Stimulated activated memory B cell treated with anti-CD40 and anti-IgM and Interleukin-4, amounts not matched to agents 10 μg/mL and 1 μg/mL and 100 μg/mL, for 72 hours (primary cell): ENCODE measurements at regions not wholly inside any gene's neighbourhood (a gene's known extent, or its start where the extent isn't known, plus 50 kb on each side); places are given as distances from the start of the nearest gene placed in this dataset.

Experiments used
- ATAC-seq: fragments of 150-1000 bp; cut with Tn5 transposase; 2 replicates; pipeline ENCODE4 v1.10.0; 2021
- H3K27ac Mint-ChIP-seq: one replicate; pipeline ENCODE4 v1.8.0; 2022; ENCODE audit warnings: mild to moderate bottlenecking, mixed read lengths
- H3K27me3 Mint-ChIP-seq: one replicate; pipeline ENCODE4 v1.8.0; 2022; ENCODE audit warnings: mixed read lengths
- H3K36me3 Mint-ChIP-seq: one replicate; pipeline ENCODE4 v1.8.0; 2022; ENCODE audit warnings: mixed read lengths
- H3K4me1 Mint-ChIP-seq: one replicate; pipeline ENCODE4 v1.8.0; 2022; ENCODE audit warnings: mixed read lengths
- H3K4me3 Mint-ChIP-seq: one replicate; pipeline ENCODE4 v1.8.0; 2022; ENCODE audit warnings: mild to moderate bottlenecking, moderate library complexity, mixed read lengths
- H3K9me3 Mint-ChIP-seq: one replicate; pipeline ENCODE4 v1.8.0; 2022; ENCODE audit warnings: mixed read lengths

DNA sequence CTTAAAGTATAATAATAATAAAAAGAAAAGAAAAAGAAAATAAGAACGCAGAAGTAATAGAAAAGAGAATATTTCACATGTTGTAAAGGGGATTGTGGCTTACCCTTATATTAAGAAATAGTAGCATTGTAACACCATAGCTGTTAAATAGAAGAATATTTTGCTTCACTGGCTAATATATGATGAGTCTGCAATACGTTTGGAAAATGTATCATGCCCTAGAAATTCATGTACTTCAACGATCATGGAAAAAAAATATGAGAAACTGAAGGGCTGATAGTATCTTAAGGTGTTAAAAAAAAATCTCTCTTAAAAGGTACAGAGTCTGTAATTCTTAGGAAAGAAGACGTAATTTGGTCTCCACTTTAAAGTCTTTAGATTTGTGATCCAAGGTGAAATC lies 1390.5 kb upstream of the ADGRL2 start:
- H3K4me1 Mint-ChIP-seq = no peaks in the 10 kb centered on the region
- no peak overlapping the region for H3K4me3 Mint-ChIP-seq
- H3K36me3 Mint-ChIP-seq = no peaks in the 10 kb centered on the region
- ATAC-seq = no peak
- no peaks in the 10 kb centered on the region for H3K9me3 Mint-ChIP-seq
- H3K27me3 Mint-ChIP-seq = peaks cover 7% of the 10 kb centered on the region
- H3K27ac Mint-ChIP-seq = no peak overlapping the region

DNA sequence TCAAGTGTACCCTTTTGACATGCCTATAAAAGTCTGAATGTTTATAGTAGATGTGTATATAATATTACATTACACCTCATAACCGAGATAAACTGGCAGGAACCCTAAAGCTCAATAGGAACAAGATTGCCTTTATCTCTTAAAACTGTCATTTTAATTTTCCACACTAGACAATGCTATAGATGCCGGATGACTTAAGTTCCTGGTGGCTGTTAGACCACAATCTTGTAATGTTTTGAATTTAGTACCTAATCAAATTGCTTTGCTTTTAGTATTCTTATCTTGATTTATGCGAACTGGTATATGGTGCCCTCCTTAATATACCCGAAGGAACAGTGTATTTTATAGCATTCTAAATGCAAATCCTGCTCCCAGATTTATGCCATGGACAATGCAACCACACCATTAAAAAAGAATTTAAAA lies 1397.0 kb upstream of the ADGRL4 start:
- no peaks in the 10 kb centered on the region for H3K4me1 Mint-ChIP-seq
- no peak overlapping the region for H3K4me3 Mint-ChIP-seq
- no peaks in the 10 kb centered on the region for H3K27me3 Mint-ChIP-seq
- no peaks in the 10 kb centered on the region for H3K36me3 Mint-ChIP-seq
- no peak for ATAC-seq
- H3K27ac Mint-ChIP-seq = no peak overlapping the region
- H3K9me3 Mint-ChIP-seq = peaks cover 4% of the 10 kb centered on the region

DNA sequence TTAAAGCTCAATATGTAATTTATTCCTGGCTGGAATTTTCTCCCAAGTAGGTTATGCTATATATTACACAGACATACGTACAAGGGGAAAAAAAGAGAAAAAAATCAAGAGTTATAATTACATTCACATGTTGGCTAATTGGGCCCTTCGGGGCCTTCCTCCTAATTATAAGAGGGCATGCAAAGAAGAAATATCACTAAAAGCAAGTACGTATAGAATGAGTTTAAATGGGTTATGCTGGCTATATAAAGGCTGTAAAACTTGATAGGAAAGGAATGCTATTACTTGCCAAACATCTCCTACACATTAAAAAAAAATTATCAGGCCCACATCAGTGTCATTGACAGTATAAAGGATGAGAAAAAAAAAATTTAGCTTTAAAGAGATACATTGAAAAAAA lies 1396.1 kb upstream of the ADGRL4 start:
- Mint-ChIP-seq H3K27ac (no peak overlapping the region), H3K4me1 (no peaks in the 10 kb centered on the region), H3K9me3 (peaks cover 6% of the 10 kb centered on the region), H3K27me3 (no peaks in the 10 kb centered on the region), H3K4me3 (no peak overlapping the region), H3K36me3 (no peaks in the 10 kb centered on the region)
- ATAC-seq = no peak

DNA sequence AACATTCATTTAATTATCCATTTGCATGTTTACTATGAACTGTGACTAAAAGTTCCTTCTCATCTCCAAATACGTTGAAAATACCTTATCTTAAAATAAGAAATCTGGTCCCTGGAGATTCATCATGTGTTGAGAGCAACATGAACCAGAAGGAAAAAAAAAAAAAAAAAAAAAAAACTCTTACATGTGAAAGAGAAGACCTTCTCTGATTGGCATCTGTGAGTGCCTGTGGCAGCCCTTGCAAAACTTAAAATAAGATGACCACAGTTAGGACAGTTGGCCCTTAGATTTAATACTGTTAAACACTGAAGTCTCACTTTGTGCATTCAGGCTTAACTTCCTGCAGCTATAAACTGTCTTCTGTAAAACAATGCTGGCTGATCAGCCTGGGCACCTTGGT lies 1395.2 kb upstream of the ADGRL4 start:
- Mint-ChIP-seq H3K27ac (no peak overlapping the region), H3K36me3 (no peaks in the 10 kb centered on the region), H3K27me3 (no peaks in the 10 kb centered on the region), H3K4me3 (no peak overlapping the region), H3K9me3 (peaks cover 7% of the 10 kb centered on the region), H3K4me1 (no peaks in the 10 kb centered on the region)
- no peak for ATAC-seq

DNA sequence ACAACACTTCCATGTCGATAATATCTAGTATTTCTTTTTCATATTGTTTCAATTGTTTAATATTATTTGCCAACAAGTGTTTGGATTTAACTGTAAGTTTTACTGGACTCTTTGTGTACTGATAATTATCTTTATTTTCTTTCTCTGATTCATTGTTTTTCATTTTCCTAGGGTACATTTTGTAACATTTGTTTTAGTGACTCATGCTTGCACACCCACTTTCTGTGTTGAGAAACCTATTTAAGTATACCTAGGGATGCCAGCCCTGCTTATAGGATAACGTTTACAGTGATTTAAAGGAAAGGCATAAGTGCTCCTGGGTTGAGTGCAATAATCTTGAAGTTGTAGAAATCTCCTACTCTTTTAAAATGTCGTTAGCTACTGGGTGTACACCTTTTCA lies 1386.0 kb upstream of the ADGRL4 start:
- H3K27me3 Mint-ChIP-seq = no peaks in the 10 kb centered on the region
- H3K4me1 Mint-ChIP-seq = no peaks in the 10 kb centered on the region
- no peak overlapping the region for H3K4me3 Mint-ChIP-seq
- H3K9me3 Mint-ChIP-seq = peaks cover 8% of the 10 kb centered on the region
- H3K36me3 Mint-ChIP-seq = no peaks in the 10 kb centered on the region
- no peak for ATAC-seq
- no peak overlapping the region for H3K27ac Mint-ChIP-seq

DNA sequence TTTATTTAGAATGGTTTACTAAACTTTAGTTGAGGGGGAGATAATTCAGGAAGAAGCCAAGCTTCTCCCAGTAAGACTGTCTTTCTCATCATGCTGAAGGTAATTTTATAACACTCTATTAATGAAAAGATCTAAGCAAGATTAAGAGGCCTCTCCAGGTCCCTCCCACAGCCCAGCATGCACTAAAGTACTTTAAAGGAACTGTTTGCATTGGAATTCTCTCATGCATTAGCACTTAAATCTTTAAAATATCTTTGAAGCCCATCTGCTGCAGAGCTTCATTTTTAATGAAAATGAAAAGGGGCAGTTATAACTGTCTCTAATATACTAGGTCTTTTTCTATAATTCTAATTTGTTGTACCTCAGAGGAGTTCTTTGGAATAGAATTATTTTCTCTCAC lies 1379.1 kb upstream of the ADGRL4 start:
- Mint-ChIP-seq H3K9me3 (peaks cover 8% of the 10 kb centered on the region), H3K4me1 (no peaks in the 10 kb centered on the region), H3K27ac (no peak overlapping the region), H3K4me3 (no peak overlapping the region), H3K36me3 (no peaks in the 10 kb centered on the region), H3K27me3 (no peaks in the 10 kb centered on the region)
- no peak for ATAC-seq

DNA sequence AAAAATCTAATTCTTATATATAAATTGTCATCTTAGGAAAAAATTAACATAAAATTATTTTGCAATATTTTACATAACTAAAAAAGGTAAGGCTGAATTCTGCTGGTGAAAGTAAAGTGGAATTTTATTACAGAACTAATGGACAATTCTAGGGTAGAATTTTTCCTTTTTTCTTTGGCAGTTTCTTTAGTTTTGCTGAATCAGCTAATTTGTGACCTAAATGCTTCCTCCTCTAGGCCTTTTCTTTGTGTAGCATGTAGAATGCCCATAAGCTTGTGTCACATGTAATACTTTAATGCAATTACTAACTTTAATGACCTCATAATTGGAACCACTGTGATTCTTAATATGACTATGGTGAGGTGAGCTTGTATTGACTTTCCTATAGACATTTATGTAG lies 1378.4 kb upstream of the ADGRL4 start:
- no peaks in the 10 kb centered on the region for H3K4me1 Mint-ChIP-seq
- ATAC-seq = no peak
- peaks cover 5% of the 10 kb centered on the region for H3K9me3 Mint-ChIP-seq
- H3K36me3 Mint-ChIP-seq = no peaks in the 10 kb centered on the region
- H3K4me3 Mint-ChIP-seq = no peak overlapping the region
- H3K27me3 Mint-ChIP-seq = no peaks in the 10 kb centered on the region
- no peak overlapping the region for H3K27ac Mint-ChIP-seq

DNA sequence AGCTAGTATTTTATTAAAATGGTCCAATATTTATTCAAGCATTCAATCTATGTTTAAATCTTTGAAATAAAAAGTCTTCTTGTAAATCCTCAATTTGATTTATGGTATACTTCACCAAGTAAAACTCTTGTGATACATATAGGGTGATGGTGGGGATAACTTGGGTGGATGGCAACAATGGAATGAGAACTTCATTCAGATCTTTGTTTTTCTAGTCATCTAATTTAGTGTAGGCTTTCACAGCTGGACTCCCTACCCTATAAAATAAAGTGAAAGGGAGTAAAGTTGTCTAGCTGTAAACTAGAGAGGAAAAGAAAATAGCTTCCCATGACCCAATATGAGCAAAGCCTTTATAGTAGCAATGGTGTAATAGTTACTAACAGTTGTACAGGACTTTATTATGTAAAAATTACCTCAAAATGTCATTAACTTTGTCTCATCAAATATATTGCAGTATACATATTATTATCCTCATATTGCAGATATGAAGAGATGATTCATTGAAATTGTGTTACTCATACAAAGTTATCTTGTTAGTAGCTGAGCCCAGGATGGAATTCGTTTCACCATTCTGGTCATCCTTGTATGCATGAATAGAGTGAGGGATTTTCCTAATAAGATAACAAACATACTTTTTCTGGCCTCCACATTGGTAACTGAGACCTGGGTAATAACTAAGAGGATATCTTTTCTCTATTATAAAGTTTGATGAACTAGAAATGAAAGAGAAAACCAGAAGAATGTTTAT lies 1377.7 kb upstream of the ADGRL4 start:
- no peaks in the 10 kb centered on the region for H3K4me1 Mint-ChIP-seq
- no peak for ATAC-seq
- H3K9me3 Mint-ChIP-seq = peaks cover under 1% of the 10 kb centered on the region
- no peak overlapping the region for H3K27ac Mint-ChIP-seq
- H3K36me3 Mint-ChIP-seq = no peaks in the 10 kb centered on the region
- no peaks in the 10 kb centered on the region for H3K27me3 Mint-ChIP-seq
- H3K4me3 Mint-ChIP-seq = no peak overlapping the region

DNA sequence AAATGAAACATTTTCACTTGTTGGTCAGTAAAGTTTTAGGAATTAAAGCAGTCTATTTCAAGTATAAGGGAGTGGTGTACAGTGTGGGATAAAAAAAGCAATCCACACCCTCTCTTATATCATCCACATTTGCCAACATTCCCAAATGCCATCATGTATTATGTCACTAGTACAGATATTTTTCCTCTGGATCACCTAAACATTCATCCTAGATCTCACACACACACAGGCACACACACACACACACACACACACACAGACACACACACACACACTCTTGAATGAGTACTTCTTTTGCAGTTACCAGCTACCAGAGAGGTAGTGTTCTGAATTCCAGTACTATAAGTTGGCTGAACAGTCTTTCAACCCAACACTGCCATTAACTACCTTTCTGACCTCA lies 1369.1 kb upstream of the ADGRL4 start:
- Mint-ChIP-seq H3K27ac (no peak overlapping the region), H3K9me3 (no peaks in the 10 kb centered on the region), H3K4me1 (peaks cover 7% of the 10 kb centered on the region), H3K36me3 (no peaks in the 10 kb centered on the region), H3K27me3 (no peaks in the 10 kb centered on the region), H3K4me3 (no peak overlapping the region)
- ATAC-seq = no peak

DNA sequence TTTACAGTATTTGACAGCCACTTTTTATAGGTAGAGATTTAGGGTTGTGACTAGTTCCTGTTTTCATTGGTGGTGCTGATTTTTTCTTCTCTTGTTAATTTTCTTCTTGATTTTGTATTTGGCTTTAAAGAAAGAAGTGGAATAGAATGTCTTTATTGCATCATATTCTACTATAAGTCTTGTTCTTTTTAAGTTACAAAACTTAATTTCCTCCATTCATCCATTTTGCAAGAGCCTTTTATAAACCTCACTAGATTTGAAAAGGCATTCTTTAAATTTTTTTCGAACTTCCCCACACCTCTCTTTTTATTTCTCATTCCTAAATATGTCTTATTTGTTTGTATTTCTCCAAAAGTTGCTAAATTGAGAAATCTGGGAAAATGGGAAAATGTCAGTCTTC lies 1368.6 kb upstream of the ADGRL4 start:
- H3K4me3 Mint-ChIP-seq = no peak overlapping the region
- H3K27me3 Mint-ChIP-seq = no peaks in the 10 kb centered on the region
- H3K9me3 Mint-ChIP-seq = no peaks in the 10 kb centered on the region
- H3K4me1 Mint-ChIP-seq = peaks cover 7% of the 10 kb centered on the region
- H3K36me3 Mint-ChIP-seq = no peaks in the 10 kb centered on the region
- no peak for ATAC-seq
- H3K27ac Mint-ChIP-seq = no peak overlapping the region

DNA sequence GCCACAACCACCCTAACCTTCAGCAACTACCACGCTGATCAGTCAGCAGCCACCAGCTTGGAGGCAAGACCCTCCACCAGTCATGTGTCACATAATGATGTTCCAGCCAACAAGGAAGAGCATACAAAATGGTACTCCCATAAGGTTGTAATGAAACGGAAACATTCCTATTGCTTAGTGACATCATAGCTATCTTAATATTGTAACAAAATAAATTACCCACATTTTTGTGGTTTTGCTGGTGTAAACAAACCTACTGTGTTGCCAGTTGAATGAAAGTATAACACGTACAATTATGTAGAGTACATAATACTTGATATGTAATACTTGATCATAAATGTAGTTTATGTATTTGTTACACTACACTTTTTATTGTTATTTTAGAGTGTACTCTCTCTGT lies 1363.2 kb upstream of the ADGRL4 start:
- Mint-ChIP-seq H3K27ac (no peak overlapping the region), H3K4me3 (no peak overlapping the region), H3K27me3 (no peaks in the 10 kb centered on the region), H3K36me3 (no peaks in the 10 kb centered on the region), H3K9me3 (no peaks in the 10 kb centered on the region), H3K4me1 (peaks cover 2% of the 10 kb centered on the region)
- ATAC-seq = no peak

DNA sequence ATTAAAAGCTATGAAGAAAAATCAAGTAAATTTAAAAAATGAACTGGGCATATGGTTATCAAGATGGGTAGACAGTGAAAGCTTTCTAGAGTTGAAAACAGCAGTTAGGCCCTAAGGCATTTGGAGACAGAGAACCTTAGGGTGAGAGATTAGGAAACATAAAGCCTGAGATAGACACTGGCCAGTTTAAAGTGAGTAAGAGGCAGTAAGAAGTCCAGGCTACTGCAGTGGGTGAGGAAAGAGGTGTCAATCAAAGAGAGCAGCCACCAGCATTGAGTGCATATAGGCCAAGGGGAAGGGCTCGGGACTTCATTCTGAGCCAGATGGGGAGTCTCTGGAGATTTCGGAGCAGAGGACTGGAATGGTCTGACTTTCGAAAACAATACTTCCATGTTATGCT lies 1360.5 kb upstream of the ADGRL4 start:
- no peak for ATAC-seq
- no peaks in the 10 kb centered on the region for H3K36me3 Mint-ChIP-seq
- no peak overlapping the region for H3K27ac Mint-ChIP-seq
- no peaks in the 10 kb centered on the region for H3K27me3 Mint-ChIP-seq
- no peaks in the 10 kb centered on the region for H3K9me3 Mint-ChIP-seq
- H3K4me1 Mint-ChIP-seq = no peaks in the 10 kb centered on the region
- no peak overlapping the region for H3K4me3 Mint-ChIP-seq

DNA sequence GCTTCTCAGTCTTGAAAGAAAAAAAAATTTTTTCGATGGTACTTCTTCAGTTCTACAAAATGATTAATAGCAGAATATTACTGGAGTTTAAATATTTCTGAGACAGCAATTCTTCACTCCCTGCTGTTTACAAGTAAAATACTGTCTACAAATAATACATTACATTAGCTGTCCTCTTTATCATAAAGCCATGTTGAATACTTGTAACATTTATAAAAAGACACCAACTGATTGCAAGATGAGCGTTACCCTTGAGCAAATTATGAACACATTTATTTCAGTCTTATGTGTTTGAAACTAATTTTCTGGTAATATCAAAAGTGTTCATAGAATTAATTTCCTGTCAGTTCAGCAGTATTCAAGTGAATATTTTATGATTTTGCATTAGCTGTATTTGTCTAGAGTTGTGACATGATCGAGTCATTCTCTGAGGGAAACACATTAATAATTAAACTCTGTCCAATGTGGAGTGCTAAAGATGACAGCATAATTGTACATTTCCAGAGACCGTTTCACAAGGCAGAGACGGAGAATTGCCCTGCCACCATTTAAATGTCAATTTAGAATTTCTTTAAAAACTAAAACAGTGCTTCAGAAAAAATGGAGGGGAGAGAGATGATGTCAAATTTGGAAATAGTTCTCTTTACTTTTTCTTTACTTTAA lies 1359.0 kb upstream of the ADGRL4 start:
- Mint-ChIP-seq H3K27ac (no peak overlapping the region), H3K27me3 (no peaks in the 10 kb centered on the region), H3K9me3 (no peaks in the 10 kb centered on the region), H3K4me1 (no peaks in the 10 kb centered on the region), H3K36me3 (no peaks in the 10 kb centered on the region), H3K4me3 (no peak overlapping the region)
- no peak for ATAC-seq

DNA sequence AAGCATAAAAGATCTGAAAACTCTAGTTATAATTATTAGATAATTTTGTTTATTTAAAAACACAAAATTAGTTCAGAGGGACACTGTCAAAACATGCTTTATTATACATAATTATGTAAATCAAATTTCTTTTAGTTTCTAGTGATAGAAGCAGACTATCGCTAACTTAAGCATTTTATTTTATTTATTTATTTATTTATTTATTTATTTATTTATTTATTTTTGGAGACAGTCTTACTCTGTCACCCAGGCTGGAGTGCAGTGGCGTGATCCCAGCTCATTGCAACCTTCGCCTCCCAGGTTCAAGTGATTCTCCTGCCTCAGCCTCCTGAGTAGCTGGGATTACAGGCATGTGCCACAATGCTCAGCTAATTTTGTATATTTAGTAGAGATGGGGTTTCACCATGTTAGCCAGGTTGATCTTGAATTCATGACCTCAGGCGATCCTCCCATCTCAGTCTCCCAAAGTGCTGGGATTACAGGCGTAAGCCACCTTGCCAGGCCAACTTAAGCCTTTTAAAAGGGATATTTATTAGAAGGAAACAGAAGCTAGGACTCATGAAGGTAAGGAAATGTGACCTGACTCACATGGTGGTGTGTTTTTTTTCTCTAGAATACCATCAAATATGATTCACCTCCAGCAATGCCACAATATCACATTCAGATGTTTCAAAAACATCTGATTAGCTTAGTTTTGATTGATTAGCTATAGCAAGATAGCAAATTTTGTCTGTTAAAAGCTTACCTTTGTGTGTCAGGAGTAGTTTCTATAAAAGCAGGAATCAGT lies 1357.4 kb upstream of the ADGRL4 start:
- Mint-ChIP-seq H3K36me3 (no peaks in the 10 kb centered on the region), H3K9me3 (no peaks in the 10 kb centered on the region), H3K4me1 (no peaks in the 10 kb centered on the region), H3K27me3 (no peaks in the 10 kb centered on the region), H3K27ac (no peak overlapping the region), H3K4me3 (no peak overlapping the region)
- no peak for ATAC-seq

DNA sequence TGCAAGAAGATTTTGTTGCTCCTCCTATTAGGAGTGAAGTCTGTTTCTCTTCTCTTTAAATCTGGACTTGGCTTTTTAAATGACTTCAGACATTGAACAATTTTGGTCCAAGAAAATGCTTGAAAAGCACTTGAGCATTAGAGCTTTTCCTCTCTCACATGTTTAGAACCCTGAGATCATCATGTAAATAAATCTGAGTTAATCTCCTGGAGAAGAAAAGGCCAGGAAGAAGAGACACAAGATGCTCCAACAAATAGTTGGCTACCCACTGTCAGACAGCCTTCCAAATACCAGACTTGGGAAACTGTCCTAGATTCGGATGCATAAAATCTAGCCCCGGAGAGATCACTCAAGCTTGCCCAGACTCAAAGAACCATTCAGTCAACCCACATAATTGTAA lies 1353.1 kb upstream of the ADGRL4 start:
- Mint-ChIP-seq H3K36me3 (no peaks in the 10 kb centered on the region), H3K4me1 (no peaks in the 10 kb centered on the region), H3K27ac (no peak overlapping the region), H3K4me3 (no peak overlapping the region), H3K27me3 (no peaks in the 10 kb centered on the region), H3K9me3 (no peaks in the 10 kb centered on the region)
- no peak for ATAC-seq

DNA sequence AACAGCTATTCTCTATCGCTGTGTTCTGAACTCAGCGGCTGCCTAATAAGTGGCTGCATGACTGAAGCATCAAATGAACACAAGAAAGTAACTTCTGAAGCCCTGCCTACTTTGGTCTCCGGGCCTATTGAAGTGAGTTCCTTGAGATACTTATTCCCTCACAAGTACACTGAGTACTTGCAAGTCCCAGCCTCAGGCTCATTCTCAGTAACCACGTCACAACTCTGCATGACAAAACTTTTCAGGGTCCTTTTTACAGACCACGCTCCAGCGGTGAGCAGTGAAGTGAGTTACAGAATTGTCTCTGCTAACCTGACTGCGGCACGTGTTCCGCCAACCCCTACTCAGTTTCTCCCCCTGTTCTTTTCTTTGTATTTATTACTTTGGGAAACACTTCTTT lies 1342.7 kb upstream of the ADGRL4 start:
- Mint-ChIP-seq H3K4me1 (no peaks in the 10 kb centered on the region), H3K9me3 (peaks cover 2% of the 10 kb centered on the region), H3K27me3 (no peaks in the 10 kb centered on the region), H3K27ac (no peak overlapping the region), H3K36me3 (no peaks in the 10 kb centered on the region), H3K4me3 (no peak overlapping the region)
- no peak for ATAC-seq
